GM18517 (cell line): ENCODE measurements at regions not wholly inside any gene's neighbourhood (a gene's known extent, or its start where the extent isn't known, plus 50 kb on each side); places are given as distances from the start of the nearest gene placed in this dataset.
"Not testable (repeated sequence)": the region's sequence is repeated elsewhere in the genome, so short reads cannot be mapped to it uniquely, and the experiment has no call there.

ENCODE experiments used
- ATAC-seq: cut with Tn5 transposase; IDR thresholded peaks from one replicate; pipeline ENCODE4 v1.9.1; 2021; ENCODE audit warnings: mild to moderate bottlenecking, moderate library complexity; ENCODE audit not compliant: unreplicated experiment

DNA sequence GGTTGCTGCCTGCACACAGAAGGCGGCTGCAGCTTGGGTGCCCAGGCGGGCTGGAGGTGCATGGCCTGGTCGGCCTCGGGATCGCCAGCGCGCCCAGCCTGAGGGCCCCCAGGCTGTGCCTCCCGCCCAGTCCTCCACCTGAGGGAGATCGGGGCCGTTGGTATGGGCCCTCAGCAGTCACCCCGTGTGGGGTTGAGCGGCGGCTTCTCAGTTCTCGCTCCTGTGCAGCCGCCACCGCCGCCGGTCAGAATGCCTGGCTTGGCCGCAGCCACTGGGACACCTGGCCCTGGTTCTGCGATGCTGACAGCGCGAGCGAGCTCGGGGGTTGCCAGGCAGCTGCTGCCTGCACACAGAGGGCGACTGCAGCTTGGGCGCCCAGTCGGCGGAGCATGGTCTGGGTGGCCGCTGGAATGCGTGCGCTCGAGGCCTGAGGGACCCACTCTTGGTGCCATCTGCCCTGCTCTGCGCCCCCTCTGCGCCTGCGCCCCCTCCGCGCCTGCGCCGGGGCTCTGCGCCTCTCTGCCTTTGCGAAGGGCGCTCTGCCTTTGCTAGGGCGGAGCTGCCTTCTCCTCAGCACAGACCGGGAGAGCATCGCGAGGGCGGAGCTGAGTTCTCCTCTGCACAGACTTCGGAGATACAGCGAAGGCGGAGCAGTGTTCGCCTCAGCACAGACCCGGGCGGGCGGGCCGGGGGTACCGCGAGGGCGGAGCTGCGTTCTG lies 84.6 kb upstream of the ZNG1F start:
- ATAC-seq = peak; percentile 99

DNA sequence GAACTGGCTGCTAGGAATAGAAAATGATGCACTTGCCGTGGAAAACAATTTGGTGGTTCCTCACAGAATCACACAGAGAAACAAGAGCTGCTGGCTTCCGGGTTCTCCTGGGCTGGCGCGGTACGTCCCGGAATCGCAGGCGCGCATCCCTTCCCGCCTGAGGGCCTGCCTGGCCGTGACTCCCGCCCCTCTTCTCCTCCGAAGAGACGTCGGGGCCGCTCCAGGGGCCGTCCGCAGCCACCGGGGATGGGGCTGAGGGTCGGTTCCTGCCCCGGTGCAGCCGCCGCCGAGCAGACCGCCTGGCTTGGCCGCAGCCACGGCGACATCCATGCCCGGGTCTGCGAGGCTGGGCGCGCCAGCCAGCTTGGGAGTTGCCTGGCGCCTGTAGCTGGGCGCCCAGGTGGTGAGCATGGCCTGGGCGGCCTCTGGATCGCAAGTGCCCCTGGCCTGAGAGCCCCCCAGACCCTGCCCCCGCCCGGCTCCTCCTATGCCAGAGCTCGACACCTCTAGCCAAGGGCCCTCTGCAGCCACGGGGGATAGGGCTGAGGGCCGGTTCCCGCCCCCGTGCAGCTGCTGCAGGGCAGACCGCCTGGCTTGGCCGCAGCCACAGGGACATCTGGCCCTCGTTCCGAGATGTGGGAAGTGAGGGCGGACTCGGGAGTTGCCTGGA lies 83.9 kb upstream of the ZNG1F start:
- peak; percentile 40 for ATAC-seq

DNA sequence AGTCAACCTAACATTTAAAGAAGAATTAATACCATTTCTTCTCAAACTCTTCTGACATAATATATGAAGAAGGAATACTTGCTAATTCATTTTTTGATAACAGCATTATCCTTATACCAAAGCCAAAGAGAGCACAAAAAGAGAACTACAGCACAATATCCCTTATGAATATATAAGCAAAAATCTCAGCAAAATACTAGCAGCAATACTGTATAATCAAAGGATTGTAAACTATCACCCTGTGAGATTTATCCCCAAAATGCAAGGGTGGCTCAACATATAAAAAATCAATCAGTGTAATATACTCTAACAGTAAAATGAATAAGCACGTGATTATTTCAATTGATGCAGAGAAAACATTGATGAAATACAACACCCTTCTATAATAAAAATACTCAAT lies 81.9 kb upstream of the ZNG1F start:
- ATAC-seq = not testable (repeated sequence)

DNA sequence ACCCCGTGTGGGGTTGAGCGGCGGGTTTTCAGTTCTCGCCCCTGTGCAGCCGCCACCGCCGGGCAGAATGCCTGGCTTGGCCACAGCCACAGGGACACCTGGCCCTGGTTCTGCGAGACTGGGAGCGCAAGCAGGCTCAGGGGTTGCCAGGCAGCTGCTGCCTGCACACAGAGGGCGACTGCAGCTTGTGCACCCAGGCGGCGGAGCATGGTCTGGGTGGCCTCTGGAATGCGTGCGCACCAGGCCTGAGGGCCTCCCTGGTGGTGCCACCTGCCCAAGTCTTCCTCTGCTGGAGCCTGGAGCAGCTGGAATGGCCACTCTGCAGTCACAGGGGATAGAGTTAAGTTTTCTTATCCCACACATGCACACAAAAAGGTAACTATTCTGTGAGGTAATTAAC lies 80.4 kb upstream of the ZNG1F start:
- ATAC-seq = not testable (repeated sequence)

DNA sequence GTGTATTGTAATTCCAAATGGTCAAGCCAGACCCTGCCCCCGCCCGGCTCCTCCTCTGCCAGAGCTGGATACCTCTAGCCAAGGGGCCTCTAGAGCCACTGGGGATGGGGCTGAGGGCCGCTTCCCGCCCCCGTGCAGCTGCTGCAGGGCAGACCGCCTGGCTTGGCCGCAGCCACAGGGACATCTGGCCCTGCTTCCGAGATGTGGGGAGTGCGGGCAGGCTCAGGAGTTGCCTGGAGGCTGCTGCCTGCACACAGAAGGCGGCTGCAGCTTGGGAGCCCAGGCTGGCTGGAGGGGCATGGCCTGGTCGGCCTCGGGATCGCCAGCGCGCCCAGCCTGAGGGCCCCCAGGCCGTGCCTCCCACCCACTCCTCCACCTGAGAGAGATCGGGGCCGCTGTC lies 79.9 kb upstream of the ZNG1F start:
- not testable (repeated sequence) for ATAC-seq

DNA sequence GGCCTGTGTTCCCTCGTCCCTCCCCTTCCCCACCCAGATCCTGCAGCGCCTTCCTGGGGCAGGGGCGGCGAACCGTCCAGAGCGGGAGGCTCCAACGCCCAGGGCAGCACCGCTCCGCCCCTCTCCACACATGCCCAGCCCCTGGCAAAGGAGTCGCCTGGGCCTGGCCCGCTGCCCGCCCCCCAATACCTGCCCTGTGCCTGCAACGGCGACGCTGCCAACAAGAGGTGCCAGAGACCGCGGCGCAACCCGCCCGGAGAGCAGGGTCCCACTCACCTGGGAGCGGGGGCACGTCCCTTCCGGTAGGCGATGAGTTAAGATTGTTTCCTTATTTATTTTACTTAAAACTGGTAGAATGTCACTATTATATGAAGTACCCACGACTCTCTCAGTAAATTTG lies 77.5 kb upstream of the ZNG1F start:
- ATAC-seq = not testable (repeated sequence)

DNA sequence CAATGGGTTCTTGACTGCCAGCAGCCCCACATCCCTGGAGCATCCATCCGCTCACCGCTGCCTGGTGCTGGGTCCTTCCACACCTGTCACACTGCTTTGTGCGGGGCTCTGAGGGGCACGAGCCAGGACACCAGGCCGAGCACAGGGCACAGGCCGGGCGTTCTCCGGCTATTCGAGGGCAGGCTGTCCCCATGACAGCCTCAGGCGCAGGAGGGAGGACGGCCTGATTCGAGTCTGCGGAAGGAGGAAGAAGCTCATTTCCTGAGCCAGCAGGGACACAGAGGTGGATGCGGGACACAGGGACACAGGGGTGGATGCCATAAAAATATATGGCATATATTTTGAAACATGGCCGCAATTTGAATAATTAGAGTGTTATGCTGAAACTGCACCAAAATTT lies 76.9 kb upstream of the ZNG1F start:
- ATAC-seq = not testable (repeated sequence)

DNA sequence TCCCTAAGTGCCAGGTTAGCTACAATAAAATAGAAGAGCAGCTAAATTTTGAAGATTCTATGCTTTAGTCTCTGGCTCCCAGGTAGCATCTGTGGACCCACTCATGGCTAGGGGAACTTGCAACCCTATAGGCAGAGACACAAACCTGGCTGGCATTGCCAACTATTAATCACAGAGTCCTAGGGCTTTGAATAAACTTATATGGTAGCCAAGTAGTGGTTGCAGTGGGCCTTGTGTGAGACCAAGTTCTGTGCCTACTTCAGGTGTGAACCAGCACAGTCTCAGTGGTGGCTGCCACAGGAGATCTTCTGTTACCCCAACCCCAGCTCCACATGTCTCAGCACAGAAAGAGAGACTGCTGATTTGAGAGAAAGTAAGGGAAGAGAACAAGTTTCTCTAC lies 62.9 kb upstream of the ZNG1F start:
- ATAC-seq = not testable (repeated sequence)

DNA sequence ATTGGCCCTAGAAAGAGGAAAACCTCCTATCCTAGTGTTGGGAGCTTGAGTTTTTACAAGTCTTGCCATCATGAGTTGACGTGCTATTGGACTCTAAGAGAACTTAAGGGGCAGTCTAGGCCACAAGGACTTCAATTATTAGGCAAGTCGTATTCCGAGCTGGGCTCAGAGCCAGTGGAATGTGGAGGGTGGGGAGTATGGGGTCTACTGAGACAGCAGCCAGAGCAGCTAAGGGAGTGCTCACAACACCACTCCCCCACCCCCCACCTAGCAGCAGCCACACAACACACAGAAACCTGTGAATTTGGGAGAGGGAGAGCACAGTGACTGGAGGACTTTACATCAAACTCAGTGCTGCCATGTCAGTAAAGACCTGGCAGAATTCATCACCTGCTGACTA lies 62.0 kb upstream of the ZNG1F start:
- not testable (repeated sequence) for ATAC-seq

DNA sequence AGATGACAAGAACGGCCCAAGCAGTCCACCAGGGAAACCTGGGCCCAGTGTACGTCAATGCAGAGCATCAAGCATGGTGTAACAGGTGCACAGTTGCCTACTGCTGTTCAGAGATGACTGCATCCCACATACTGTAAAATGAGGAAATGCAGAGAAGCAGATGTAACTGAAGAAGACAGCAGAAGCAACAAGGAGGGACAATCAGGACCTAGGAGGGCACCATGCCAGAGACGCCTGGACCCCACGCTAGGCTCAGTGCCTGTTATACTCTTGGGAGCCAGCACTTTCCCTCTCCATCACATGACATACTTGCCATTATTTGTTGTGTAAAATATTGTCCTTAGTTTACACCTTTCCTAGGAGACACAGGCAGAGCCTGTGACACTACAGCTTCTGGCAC lies 57.6 kb upstream of the ZNG1F start:
- not testable (repeated sequence) for ATAC-seq
